Liver (tissue), 8 donors: ENCODE measurements at regions not wholly inside any gene's neighbourhood (a gene's known extent, or its start where the extent isn't known, plus 50 kb on each side); places are given as distances from the start of the nearest gene placed in this dataset.

ENCODE experiments used
- DNase-seq: peaks from one replicate; pipeline ENCODE4 v3.0.0-alpha.2; 2017; ENCODE audit warnings: low spot score
- H3K27ac ChIP-seq, 2 donors: one replicate each; pipeline ENCODE4 v1.7.0; 2013; ENCODE audit warnings: inconsistent platforms in 2 of 2, low read length in 2 of 2, control low read depth in 1 of 2, low read depth in 1 of 2, mild to moderate bottlenecking in 1 of 2
- H3K27me3 ChIP-seq, 4 donors: one replicate each; pipeline versions ENCODE4 v1.6.1 to v1.7.0; 2013; ENCODE audit warnings: low read length in 3 of 4, inconsistent platforms in 1 of 4, mild to moderate bottlenecking in 1 of 4, moderate library complexity in 1 of 4; ENCODE audit not compliant: control insufficient read depth in 4 of 4, insufficient read depth in 4 of 4
- H3K36me3 ChIP-seq, 4 donors: one replicate each; pipeline versions ENCODE4 v1.6.1 to v1.7.0; 2013; ENCODE audit warnings: low read length in 3 of 4, mild to moderate bottlenecking in 3 of 4, low read depth in 1 of 4, moderate library complexity in 1 of 4; ENCODE audit not compliant: control insufficient read depth in 4 of 4, insufficient read depth in 3 of 4
- H3K4me1 ChIP-seq, 4 donors: one replicate each; pipeline versions ENCODE4 v1.6.1 to v1.7.0; 2013; ENCODE audit warnings: low read length in 3 of 4, mild to moderate bottlenecking in 3 of 4, moderate library complexity in 1 of 4; ENCODE audit not compliant: control insufficient read depth in 4 of 4, insufficient read depth in 4 of 4
- H3K4me3 ChIP-seq, 3 donors: one replicate each; pipeline versions ENCODE4 v1.6.1 to v1.7.0; 2013; ENCODE audit warnings: low read length in 3 of 3, control low read depth in 1 of 3, low read depth in 1 of 3, mild to moderate bottlenecking in 1 of 3
- H3K9ac ChIP-seq, 2 donors: one replicate each; pipeline ENCODE4 v1.7.0; 2013; ENCODE audit warnings: low read length in 2 of 2, mild to moderate bottlenecking in 2 of 2, moderate library complexity in 2 of 2, control low read depth in 1 of 2, low read depth in 1 of 2
- H3K9me3 ChIP-seq, 4 donors: one replicate each; pipeline versions ENCODE4 v1.6.1 to v1.7.0; 2013; ENCODE audit warnings: low read length in 3 of 4; ENCODE audit not compliant: control insufficient read depth in 4 of 4
- EGR1 ChIP-seq, 2 donors: IDR thresholded peaks; 2 replicates each; pipeline ENCODE4 v1.6.1; 2016 to 2018; ENCODE audit warnings: antibody characterized with exemption in 2 of 2, low read depth in 2 of 2
- FOXA1 ChIP-seq: IDR thresholded peaks from 2 replicates; pipeline ENCODE4 v1.6.1; 2016; ENCODE audit warnings: antibody characterized with exemption
- FOXA2 ChIP-seq: IDR thresholded peaks from 2 replicates; pipeline ENCODE4 v1.6.1; 2016; ENCODE audit warnings: antibody characterized with exemption
- GABPA ChIP-seq, 2 donors: IDR thresholded peaks in 1 of 2; conservative IDR thresholded peaks in 1 of 2; 2 replicates each; pipeline ENCODE4 v1.6.1; 2016; ENCODE audit warnings: antibody characterized with exemption in 2 of 2, mild to moderate bottlenecking in 1 of 2, moderate library complexity in 1 of 2
- HNF4A ChIP-seq, 2 donors: conservative IDR thresholded peaks; 2 replicates each; pipeline ENCODE4 v1.6.1; 2016; ENCODE audit warnings: antibody characterized with exemption in 2 of 2, mild to moderate bottlenecking in 2 of 2
- HNF4G ChIP-seq: IDR thresholded peaks from 2 replicates; pipeline ENCODE4 v1.6.1; 2016; ENCODE audit warnings: antibody characterized with exemption
- JUND ChIP-seq, 2 donors: IDR thresholded peaks; 2 replicates each; pipeline ENCODE4 v1.6.1; 2016; ENCODE audit warnings: antibody characterized with exemption in 2 of 2
- NR2F2 ChIP-seq: IDR thresholded peaks from 2 replicates; pipeline ENCODE4 v1.6.1; 2016; ENCODE audit warnings: antibody characterized with exemption
- RAD21 ChIP-seq, 2 donors: IDR thresholded peaks; 2 replicates each; pipeline ENCODE4 v1.6.1; 2016; ENCODE audit warnings: antibody characterized with exemption in 2 of 2, mild to moderate bottlenecking in 2 of 2
- RXRA ChIP-seq, 2 donors: IDR thresholded peaks; 2 replicates each; pipeline ENCODE4 v1.6.1; 2017 to 2018; ENCODE audit warnings: antibody characterized with exemption in 2 of 2, mild to moderate bottlenecking in 1 of 2
- SP1 ChIP-seq: IDR thresholded peaks from 2 replicates; pipeline ENCODE4 v1.6.1; 2018; ENCODE audit warnings: antibody characterized with exemption, mild to moderate bottlenecking
- TAF1 ChIP-seq: conservative IDR thresholded peaks from 2 replicates; pipeline ENCODE4 v1.6.1; 2016; ENCODE audit warnings: antibody characterized with exemption, mild to moderate bottlenecking
- YY1 ChIP-seq: IDR thresholded peaks from 2 replicates; pipeline ENCODE4 v1.6.1; 2016; ENCODE audit warnings: antibody characterized with exemption, mild to moderate bottlenecking
- WGBS: extraction: QIAGEN DNeasy Blood & Tissue Kit; methylation state at CpG from one replicate; pipeline ENCODE4 v1.1.7; 2013; 5-methylcytosine and 5-hydroxymethylcytosine counted together
- TF ChIP-seq, protein P1 (sequence below): IDR thresholded peaks from 2 replicates; pipeline ENCODE4 v1.6.1; 2016; ENCODE audit warnings: antibody characterized with exemption
- TF ChIP-seq, protein P2 (sequence below): IDR thresholded peaks from 2 replicates; pipeline ENCODE4 v1.6.1; 2016; ENCODE audit warnings: antibody characterized with exemption
- TF ChIP-seq, protein P3 (sequence below): IDR thresholded peaks from 2 replicates; pipeline ENCODE4 v1.6.1; 2016; ENCODE audit warnings: antibody characterized with exemption, mild to moderate bottlenecking
- TF ChIP-seq, protein P4 (sequence below): IDR thresholded peaks from 2 replicates; pipeline ENCODE4 v1.6.1; 2016; ENCODE audit warnings: antibody characterized with exemption
- TF ChIP-seq, protein P5 (sequence below): fragments of 150-350 bp; IDR thresholded peaks from 2 replicates; pipeline ENCODE4 v1.5.1; 2017; ENCODE audit warnings: improper control_type of control experiment, low read depth, low read length; ENCODE audit not compliant: missing input control
- donor health status: healthy.
- donor health status: healthy.
- donor health status: healthy.
- donor health status: healthy.
- donor health status: healthy.

DNA sequence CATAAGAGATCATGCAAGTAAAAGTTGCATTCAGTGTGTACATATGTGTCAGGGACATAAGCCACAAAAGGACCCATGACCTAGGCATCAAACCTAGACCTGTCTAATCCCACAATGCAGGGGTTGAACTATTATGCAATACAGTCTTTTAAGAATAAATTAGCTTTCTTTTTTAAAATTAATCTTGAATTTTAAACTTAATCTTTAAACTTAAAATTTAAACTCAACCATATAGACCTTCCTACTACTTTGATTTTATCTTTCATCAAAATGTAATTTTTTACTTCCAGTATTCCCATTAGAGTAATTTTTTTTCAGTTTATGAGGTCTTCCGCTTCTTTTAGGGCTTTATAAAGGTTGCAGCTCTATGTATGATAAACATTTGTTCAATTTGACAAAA, 702.9 kb downstream of the SUCLG1 start:
- Histone ChIP-seq H3K4me3 (no peak overlapping the region), H3K9me3 (peaks cover 0 to 8% (median 1%) of the 10 kb centered on the region in 4 donors), H3K4me1 (no peaks in the 10 kb centered on the region), H3K27me3 (no peaks in the 10 kb centered on the region), H3K27ac (no peak overlapping the region), H3K9ac (no peak overlapping the region), H3K36me3 (no peaks in the 10 kb centered on the region)
- TF ChIP-seq, protein P1, sequence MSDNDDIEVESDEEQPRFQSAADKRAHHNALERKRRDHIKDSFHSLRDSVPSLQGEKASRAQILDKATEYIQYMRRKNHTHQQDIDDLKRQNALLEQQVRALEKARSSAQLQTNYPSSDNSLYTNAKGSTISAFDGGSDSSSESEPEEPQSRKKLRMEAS, result no peak
- TF ChIP-seq YY1 (no peak), EGR1 (IDR thresholded peaks at IDR 0.05; ENCODE audit: low read depth in 2 of 2) (no peak), FOXA1 (no peak), TAF1 (no peak)
- WGBS, result 92% methylated on average over 1 of the region's 1 CpG
- DNase-seq, result no peak

DNA sequence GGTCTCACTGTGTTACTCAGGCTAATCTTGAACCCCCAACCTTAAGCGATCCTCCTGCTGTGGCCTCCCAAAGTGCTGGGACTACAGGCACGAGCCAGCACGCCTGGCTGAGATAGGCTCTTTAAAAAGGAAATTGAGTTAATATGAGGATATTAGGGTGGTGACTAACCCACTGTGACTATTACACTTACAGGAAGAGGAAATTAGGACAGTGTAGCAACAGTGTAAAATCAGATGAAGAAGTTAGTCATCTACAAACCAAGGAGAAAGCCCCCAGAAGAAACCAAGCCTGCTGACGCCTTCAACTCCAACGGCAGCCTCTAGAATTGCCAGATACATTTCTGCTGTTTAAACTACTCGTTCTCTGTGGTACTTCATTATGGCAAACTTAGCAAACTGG, 711.9 kb downstream of the SUCLG1 start:
- DNase-seq, result no peak
- TF ChIP-seq, protein P2, sequence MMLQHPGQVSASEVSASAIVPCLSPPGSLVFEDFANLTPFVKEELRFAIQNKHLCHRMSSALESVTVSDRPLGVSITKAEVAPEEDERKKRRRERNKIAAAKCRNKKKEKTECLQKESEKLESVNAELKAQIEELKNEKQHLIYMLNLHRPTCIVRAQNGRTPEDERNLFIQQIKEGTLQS, result no peak
- TF ChIP-seq JUND (IDR thresholded peaks at IDR 0.05), result no peak
- no peak for TF ChIP-seq NR2F2
- TF ChIP-seq HNF4A (conservative IDR thresholded peaks at IDR 0.05), result no peak
- TF ChIP-seq, protein P1, result no peak
- TF ChIP-seq SP1, result no peak
- TF ChIP-seq, protein P3, sequence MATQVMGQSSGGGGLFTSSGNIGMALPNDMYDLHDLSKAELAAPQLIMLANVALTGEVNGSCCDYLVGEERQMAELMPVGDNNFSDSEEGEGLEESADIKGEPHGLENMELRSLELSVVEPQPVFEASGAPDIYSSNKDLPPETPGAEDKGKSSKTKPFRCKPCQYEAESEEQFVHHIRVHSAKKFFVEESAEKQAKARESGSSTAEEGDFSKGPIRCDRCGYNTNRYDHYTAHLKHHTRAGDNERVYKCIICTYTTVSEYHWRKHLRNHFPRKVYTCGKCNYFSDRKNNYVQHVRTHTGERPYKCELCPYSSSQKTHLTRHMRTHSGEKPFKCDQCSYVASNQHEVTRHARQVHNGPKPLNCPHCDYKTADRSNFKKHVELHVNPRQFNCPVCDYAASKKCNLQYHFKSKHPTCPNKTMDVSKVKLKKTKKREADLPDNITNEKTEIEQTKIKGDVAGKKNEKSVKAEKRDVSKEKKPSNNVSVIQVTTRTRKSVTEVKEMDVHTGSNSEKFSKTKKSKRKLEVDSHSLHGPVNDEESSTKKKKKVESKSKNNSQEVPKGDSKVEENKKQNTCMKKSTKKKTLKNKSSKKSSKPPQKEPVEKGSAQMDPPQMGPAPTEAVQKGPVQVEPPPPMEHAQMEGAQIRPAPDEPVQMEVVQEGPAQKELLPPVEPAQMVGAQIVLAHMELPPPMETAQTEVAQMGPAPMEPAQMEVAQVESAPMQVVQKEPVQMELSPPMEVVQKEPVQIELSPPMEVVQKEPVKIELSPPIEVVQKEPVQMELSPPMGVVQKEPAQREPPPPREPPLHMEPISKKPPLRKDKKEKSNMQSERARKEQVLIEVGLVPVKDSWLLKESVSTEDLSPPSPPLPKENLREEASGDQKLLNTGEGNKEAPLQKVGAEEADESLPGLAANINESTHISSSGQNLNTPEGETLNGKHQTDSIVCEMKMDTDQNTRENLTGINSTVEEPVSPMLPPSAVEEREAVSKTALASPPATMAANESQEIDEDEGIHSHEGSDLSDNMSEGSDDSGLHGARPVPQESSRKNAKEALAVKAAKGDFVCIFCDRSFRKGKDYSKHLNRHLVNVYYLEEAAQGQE, result no peak
- no peak for TF ChIP-seq TAF1
- TF ChIP-seq, protein P4, sequence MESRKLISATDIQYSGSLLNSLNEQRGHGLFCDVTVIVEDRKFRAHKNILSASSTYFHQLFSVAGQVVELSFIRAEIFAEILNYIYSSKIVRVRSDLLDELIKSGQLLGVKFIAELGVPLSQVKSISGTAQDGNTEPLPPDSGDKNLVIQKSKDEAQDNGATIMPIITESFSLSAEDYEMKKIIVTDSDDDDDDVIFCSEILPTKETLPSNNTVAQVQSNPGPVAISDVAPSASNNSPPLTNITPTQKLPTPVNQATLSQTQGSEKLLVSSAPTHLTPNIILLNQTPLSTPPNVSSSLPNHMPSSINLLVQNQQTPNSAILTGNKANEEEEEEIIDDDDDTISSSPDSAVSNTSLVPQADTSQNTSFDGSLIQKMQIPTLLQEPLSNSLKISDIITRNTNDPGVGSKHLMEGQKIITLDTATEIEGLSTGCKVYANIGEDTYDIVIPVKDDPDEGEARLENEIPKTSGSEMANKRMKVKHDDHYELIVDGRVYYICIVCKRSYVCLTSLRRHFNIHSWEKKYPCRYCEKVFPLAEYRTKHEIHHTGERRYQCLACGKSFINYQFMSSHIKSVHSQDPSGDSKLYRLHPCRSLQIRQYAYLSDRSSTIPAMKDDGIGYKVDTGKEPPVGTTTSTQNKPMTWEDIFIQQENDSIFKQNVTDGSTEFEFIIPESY, result no peak
- TF ChIP-seq GABPA (IDR thresholded peaks at IDR 0.05 in 1 of 2, conservative IDR thresholded peaks at IDR 0.05 in 1 of 2), result no peak
- no peak for TF ChIP-seq FOXA2
- TF ChIP-seq EGR1 (IDR thresholded peaks at IDR 0.05; ENCODE audit: low read depth in 2 of 2), result no peak
- TF ChIP-seq RAD21 (IDR thresholded peaks at IDR 0.05), result no peak
- no peak for TF ChIP-seq YY1
- TF ChIP-seq HNF4G, result no peak
- TF ChIP-seq, protein P5, sequence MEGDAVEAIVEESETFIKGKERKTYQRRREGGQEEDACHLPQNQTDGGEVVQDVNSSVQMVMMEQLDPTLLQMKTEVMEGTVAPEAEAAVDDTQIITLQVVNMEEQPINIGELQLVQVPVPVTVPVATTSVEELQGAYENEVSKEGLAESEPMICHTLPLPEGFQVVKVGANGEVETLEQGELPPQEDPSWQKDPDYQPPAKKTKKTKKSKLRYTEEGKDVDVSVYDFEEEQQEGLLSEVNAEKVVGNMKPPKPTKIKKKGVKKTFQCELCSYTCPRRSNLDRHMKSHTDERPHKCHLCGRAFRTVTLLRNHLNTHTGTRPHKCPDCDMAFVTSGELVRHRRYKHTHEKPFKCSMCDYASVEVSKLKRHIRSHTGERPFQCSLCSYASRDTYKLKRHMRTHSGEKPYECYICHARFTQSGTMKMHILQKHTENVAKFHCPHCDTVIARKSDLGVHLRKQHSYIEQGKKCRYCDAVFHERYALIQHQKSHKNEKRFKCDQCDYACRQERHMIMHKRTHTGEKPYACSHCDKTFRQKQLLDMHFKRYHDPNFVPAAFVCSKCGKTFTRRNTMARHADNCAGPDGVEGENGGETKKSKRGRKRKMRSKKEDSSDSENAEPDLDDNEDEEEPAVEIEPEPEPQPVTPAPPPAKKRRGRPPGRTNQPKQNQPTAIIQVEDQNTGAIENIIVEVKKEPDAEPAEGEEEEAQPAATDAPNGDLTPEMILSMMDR, result no peak
- TF ChIP-seq RXRA (IDR thresholded peaks at IDR 0.05), result no peak
- H3K9ac ChIP-seq, result no peak overlapping the region
- no peaks in the 10 kb centered on the region for H3K36me3 ChIP-seq
- H3K4me3 ChIP-seq, result no peak overlapping the region
- H3K27ac ChIP-seq, result no peak overlapping the region
- no peaks in the 10 kb centered on the region for H3K9me3 ChIP-seq
- no peaks in the 10 kb centered on the region for H3K27me3 ChIP-seq
- whole genome bisulfite sequencing, result 89% methylated on average over 6 of the region's 6 CpGs
- no peaks in the 10 kb centered on the region for H3K4me1 ChIP-seq
